Left lung (tissue), 4 donors: ENCODE measurements at regions not wholly inside any gene's neighbourhood (a gene's known extent, or its start where the extent isn't known, plus 50 kb on each side); places are given as distances from the start of the nearest gene placed in this dataset.

Source experiments
- ATAC-seq: fragments of 200-7000 bp; cut with Tn5 transposase; one replicate; pipeline ENCODE4 v1.9.1; 2020; ENCODE audit warnings: moderate library complexity
- DNase-seq, 4 donors: peaks; one replicate each; pipeline ENCODE4 v3.0.0-alpha.2; 2013 to 2020
- H3K27ac ChIP-seq, 2 donors: fragments of 200-600 bp; sonication (generic) in 1 of 2; one replicate each; pipeline versions ENCODE4 v1.5.0 to v1.8.0; 2020 to 2021
- H3K27me3 ChIP-seq, 2 donors: fragments of 200-600 bp; sonication (generic) in 1 of 2; one replicate each; pipeline versions ENCODE4 v1.5.0 to v1.8.0; 2020 to 2021
- H3K36me3 ChIP-seq, 2 donors: fragments of 200-600 bp; sonication (generic) in 1 of 2; one replicate each; pipeline versions ENCODE4 v1.5.0 to v1.8.0; 2020 to 2021
- H3K4me1 ChIP-seq, 2 donors: fragments of 200-600 bp; one replicate each; pipeline ENCODE4 v1.8.0; 2021
- H3K4me3 ChIP-seq, 2 donors: fragments of 200-600 bp; sonication (generic) in 1 of 2; one replicate each; pipeline versions ENCODE4 v1.5.0 to v1.8.0; 2020 to 2021; ENCODE audit warnings: mild to moderate bottlenecking in 1 of 2
- H3K9me3 ChIP-seq, 2 donors: fragments of 200-600 bp; sonication (generic) in 1 of 2; one replicate each; pipeline versions ENCODE4 v1.5.0 to v1.8.0; 2020 to 2021
- intact Hi-C, 2 donors: fragments of 100-400 bp; cut with DNase I; formaldehyde crosslinking; loops; one replicate each; pipeline versions ENCODE4 v1.11.2 to v1.14.2; 2022
- TF ChIP-seq, protein P1 (sequence below), 2 donors: fragments of 200-600 bp; sonication (generic) in 1 of 2; IDR thresholded peaks; one replicate each; pipeline versions ENCODE4 v1.5.0 to v1.8.0; 2021; ENCODE audit warnings: antibody characterized with exemption in 2 of 2
- donor health status: DM: no; HTN: yes; CAD: no.
- donor health status: DM: no; HTN: no; CAD: no.

DNA sequence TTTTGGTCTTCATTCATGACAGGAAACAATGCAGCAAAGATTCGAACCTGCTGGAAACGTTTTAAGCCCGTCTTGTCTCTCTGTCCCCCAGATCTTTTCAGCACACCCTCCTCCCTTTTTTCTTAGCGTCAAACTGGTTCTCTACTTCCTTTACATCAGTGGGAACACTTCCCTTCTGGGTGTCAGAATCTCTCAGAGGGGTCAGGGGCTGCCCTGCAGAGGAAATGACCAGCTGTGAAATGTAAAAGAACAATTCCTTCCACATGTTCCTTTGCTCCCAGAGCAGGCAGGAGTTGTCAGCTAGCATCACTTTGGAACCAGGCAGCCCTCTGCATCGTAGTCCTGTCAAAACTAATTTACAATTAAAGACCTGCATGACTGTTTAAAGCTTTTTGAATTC lies 619.0 kb downstream of the TFAP2A start:
- no peaks in the 10 kb centered on the region for H3K4me1 ChIP-seq
- ATAC-seq (no peak), DNase-seq (peak in 1 of 4 donors; percentile 1)
- no peak overlapping the region for H3K27ac ChIP-seq
- H3K9me3 ChIP-seq: no peaks in the 10 kb centered on the region
- H3K36me3 ChIP-seq: no peaks in the 10 kb centered on the region
- H3K27me3 ChIP-seq: no peaks in the 10 kb centered on the region
- intact Hi-C loops: no loop called here
- TF ChIP-seq, protein P1, sequence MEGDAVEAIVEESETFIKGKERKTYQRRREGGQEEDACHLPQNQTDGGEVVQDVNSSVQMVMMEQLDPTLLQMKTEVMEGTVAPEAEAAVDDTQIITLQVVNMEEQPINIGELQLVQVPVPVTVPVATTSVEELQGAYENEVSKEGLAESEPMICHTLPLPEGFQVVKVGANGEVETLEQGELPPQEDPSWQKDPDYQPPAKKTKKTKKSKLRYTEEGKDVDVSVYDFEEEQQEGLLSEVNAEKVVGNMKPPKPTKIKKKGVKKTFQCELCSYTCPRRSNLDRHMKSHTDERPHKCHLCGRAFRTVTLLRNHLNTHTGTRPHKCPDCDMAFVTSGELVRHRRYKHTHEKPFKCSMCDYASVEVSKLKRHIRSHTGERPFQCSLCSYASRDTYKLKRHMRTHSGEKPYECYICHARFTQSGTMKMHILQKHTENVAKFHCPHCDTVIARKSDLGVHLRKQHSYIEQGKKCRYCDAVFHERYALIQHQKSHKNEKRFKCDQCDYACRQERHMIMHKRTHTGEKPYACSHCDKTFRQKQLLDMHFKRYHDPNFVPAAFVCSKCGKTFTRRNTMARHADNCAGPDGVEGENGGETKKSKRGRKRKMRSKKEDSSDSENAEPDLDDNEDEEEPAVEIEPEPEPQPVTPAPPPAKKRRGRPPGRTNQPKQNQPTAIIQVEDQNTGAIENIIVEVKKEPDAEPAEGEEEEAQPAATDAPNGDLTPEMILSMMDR (IDR thresholded peaks at IDR 0.05): no peak
- H3K4me3 ChIP-seq: no peak overlapping the region

DNA sequence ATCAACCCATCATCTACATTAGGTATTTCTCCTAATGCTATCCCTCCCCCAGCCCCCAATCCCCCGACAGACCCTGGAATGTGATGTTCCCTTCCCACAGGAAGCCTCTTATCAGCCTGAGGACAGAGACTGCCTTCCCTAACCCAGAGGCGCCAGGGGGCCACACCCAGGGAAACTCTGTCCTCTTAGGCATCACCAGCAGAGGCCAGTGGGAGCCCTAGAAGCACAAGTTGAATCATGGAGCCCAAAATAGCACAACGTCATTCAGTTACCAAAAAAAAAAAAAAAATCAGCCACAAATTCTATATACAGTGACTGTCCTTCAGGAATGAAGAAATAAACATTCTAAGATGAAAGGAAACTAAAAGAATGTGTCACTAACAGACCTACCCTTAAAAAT lies 625.7 kb downstream of the TFAP2A start:
- Histone ChIP-seq H3K4me1 (no peaks in the 10 kb centered on the region), H3K36me3 (no peaks in the 10 kb centered on the region), H3K9me3 (no peaks in the 10 kb centered on the region), H3K27ac (no peak overlapping the region), H3K4me3 (no peak overlapping the region), H3K27me3 (no peaks in the 10 kb centered on the region)
- intact Hi-C loops: no loop called here
- TF ChIP-seq, protein P1 (IDR thresholded peaks at IDR 0.05): no peak
- ATAC-seq (no peak), DNase-seq (no peak)

DNA sequence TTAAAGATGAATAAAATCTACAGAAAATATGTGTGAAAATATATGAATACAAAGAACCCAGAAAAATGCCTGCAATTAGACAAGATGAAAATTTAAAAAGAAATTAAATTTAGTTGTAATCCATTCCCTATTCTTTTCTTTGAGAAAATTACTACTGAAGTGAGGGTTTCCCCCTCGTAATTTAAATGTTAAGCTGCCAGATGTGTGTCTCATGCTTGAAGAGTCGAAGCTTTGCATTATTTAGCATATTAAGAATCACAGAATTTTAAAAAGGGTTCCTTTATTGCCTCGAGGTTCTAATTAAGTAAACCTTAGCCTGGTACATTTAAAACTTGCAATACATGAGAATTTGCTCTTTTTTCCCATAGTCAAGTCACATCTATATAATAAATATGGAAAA lies 630.1 kb downstream of the TFAP2A start:
- ATAC-seq (no peak), DNase-seq (no peak)
- TF ChIP-seq, protein P1 (IDR thresholded peaks at IDR 0.05): no peak
- H3K4me3 ChIP-seq: no peak overlapping the region
- no peaks in the 10 kb centered on the region for H3K36me3 ChIP-seq
- no peak overlapping the region for H3K27ac ChIP-seq
- intact Hi-C loops: no loop called here
- H3K4me1 ChIP-seq: no peaks in the 10 kb centered on the region
- no peaks in the 10 kb centered on the region for H3K27me3 ChIP-seq
- no peaks in the 10 kb centered on the region for H3K9me3 ChIP-seq

DNA sequence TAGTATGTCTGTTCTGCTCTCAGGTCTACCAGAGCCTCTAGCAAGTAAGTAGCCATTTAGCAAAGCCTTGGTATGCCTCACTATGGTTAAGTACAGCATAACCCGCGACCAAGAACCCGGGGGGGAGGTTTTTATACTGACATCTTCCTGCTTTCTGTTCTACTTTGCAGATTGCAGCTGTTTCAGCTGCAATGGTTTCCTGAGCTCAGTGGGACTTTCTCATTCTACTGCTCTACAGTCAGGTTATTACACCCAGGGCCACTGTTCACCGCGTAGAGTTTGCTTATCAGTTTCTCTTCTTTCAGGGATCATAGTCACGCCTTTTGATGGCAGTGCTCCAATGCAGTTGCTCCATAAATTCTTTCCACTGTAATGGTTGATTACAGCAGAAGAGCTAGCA lies 631.3 kb downstream of the TFAP2A start:
- Histone ChIP-seq H3K27me3 (no peaks in the 10 kb centered on the region), H3K4me3 (no peak overlapping the region), H3K27ac (no peak overlapping the region), H3K36me3 (no peaks in the 10 kb centered on the region), H3K9me3 (no peaks in the 10 kb centered on the region), H3K4me1 (no peaks in the 10 kb centered on the region)
- intact Hi-C loops: no loop called here
- no peak for ATAC-seq
- DNase-seq: no peak
- TF ChIP-seq, protein P1 (IDR thresholded peaks at IDR 0.05): no peak

DNA sequence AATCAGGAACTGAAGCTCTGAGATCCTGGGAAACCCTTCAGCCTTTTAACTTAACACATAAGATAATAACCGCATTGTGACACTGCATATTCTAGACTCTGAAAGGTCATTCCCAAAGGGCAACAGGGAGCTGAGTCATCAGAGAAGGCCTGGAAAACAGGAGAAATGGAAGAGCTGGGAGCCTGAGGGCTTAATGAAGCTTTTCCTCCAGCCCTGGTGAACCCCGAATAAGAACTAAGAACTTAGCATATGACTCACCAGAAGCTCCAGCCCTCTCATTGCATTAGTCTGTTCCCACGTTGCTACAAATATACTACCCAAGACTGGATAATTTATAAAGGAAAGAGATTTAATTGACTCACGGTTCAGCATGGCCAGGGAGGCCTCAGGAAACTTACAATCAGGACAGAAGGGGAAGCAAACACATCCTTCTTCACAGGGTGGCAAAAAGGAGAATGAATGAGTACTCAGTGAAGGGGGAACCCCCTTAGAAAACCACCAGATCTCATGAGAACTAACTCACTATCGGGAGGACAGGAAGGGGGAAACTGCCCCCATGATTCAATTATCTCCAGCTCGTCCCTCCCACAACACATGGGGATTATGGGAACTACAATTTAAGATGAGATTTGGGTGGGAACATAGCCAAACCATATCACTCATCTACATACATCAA lies 648.5 kb downstream of the TFAP2A start:
- no peaks in the 10 kb centered on the region for H3K9me3 ChIP-seq
- no peaks in the 10 kb centered on the region for H3K36me3 ChIP-seq
- no peak overlapping the region for H3K4me3 ChIP-seq
- TF ChIP-seq, protein P1 (IDR thresholded peaks at IDR 0.05): no peak
- no peak overlapping the region for H3K27ac ChIP-seq
- DNase-seq: no peak
- intact Hi-C loops: no loop called here
- H3K27me3 ChIP-seq: no peaks in the 10 kb centered on the region
- no peak for ATAC-seq
- no peaks in the 10 kb centered on the region for H3K4me1 ChIP-seq
